Right atrium auricular region (tissue), 2 donors: ENCODE measurements at regions not wholly inside any gene's neighbourhood (a gene's known extent, or its start where the extent isn't known, plus 50 kb on each side); places are given as distances from the start of the nearest gene placed in this dataset.

ENCODE experiments used
- DNase-seq: peaks from one replicate; pipeline ENCODE4 v3.0.0-alpha.2; 2019; ENCODE audit warnings: low spot score
- H3K27ac ChIP-seq, 2 donors: fragments of 200-600 bp; sonication (generic); 1 replicate in 1 of 2; 2 replicates in 1 of 2; pipeline ENCODE4 v1.5.1; 2016 to 2019
- H3K27me3 ChIP-seq, 2 donors: fragments of 200-600 bp; sonication (generic); one replicate each; pipeline versions ENCODE4 v1.5.1 to v1.6.0; 2017 to 2019
- H3K36me3 ChIP-seq: fragments of 200-600 bp; sonication (generic); one replicate; pipeline ENCODE4 v1.5.1; 2016
- H3K4me1 ChIP-seq, 2 donors: fragments of 200-600 bp; sonication (generic); one replicate each; pipeline versions ENCODE4 v1.5.1 to v1.6.0; 2017 to 2019
- H3K4me3 ChIP-seq, 2 donors: fragments of 200-600 bp; sonication (generic); 1 replicate in 1 of 2; 2 replicates in 1 of 2; pipeline ENCODE4 v1.5.1; 2017 to 2019; ENCODE audit warnings: mild to moderate bottlenecking in 1 of 2, moderate library complexity in 1 of 2
- H3K9me3 ChIP-seq, 2 donors: fragments of 200-600 bp; sonication (generic); one replicate each; pipeline ENCODE4 v1.5.1; 2019
- CTCF ChIP-seq, 2 donors: fragments of 200-600 bp; sonication (generic); IDR thresholded peaks; one replicate each; pipeline ENCODE4 v1.5.1; 2019; ENCODE audit warnings: antibody characterized with exemption in 2 of 2

DNA sequence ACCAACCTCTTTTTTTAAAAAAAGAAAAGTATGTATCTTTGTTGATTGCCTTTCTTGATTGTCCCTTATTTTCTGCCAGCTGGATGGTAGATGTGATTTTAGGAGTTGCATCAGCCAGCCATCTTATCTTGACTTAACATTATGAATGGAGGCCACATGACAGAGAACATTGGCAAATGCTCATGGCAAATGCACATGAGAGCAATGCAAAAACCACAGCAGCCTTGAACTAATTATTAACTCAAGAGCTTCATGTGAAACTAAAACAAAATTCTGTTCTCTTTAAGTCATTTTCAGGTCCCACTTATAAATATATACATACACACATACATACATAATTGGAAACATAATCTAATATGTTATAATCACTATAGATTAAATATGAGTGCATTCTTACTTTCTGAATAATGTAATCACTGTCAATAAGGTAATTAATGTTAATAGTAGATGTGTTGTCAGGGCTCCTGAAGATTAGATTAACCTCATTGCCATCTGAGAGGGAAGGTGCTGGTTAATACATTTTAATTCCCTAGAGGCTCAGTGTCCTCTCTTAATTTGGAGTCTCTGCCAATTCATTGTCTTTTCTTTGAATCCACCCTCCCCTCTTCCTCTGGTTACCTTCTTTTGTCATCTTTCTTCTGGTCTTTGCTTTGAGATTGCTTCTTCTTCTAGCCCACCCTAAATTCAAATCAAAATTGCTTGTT is 962.2 kb downstream of the ADGRL2 start:
- no peak for DNase-seq
- H3K27me3 ChIP-seq, result no peaks in the 10 kb centered on the region
- no peak for TF ChIP-seq CTCF (IDR thresholded peaks at IDR 0.05)
- no peaks in the 10 kb centered on the region for H3K36me3 ChIP-seq
- H3K9me3 ChIP-seq, result no peaks in the 10 kb centered on the region
- no peak overlapping the region for H3K4me3 ChIP-seq
- no peak overlapping the region for H3K27ac ChIP-seq
- H3K4me1 ChIP-seq, result no peaks in the 10 kb centered on the region

DNA sequence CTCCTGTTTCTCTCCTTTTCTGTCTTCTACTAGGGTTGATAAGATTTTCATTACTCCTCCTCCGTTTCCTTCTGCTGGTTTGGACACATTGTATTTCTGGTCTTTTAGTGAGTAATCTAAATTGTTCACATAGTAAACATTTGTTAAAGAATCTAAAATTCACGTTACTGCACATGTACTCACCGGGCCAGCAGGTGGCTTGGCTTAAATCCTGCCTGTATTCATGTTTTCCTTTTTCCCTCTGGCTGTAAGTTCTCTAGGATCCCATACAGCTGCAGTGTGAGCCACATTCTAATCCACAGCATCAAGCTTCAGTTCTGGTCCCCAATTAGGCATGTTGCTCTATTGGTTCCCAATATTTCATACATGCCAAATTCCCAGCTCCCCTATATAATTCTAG is 958.3 kb downstream of the ADGRL2 start:
- DNase-seq, result no peak
- H3K27me3 ChIP-seq, result no peaks in the 10 kb centered on the region
- no peak for TF ChIP-seq CTCF (IDR thresholded peaks at IDR 0.05)

GRCh38 chr1:82755671-82756070 is 954.9 kb downstream of the ADGRL2 start:
- Histone ChIP-seq H3K36me3 (no peaks in the 10 kb centered on the region), H3K27me3 (no peaks in the 10 kb centered on the region), H3K4me1 (no peaks in the 10 kb centered on the region), H3K4me3 (no peak overlapping the region), H3K27ac (no peak overlapping the region), H3K9me3 (no peaks in the 10 kb centered on the region)
- no peak for TF ChIP-seq CTCF (IDR thresholded peaks at IDR 0.05)
- DNase-seq, result no peak

More for the DNA sequence above, 958.3 kb downstream of the ADGRL2 start:
- Histone ChIP-seq H3K9me3 (no peaks in the 10 kb centered on the region), H3K4me3 (no peak overlapping the region), H3K4me1 (no peaks in the 10 kb centered on the region), H3K36me3 (no peaks in the 10 kb centered on the region), H3K27ac (no peak overlapping the region)

GRCh38 chr1:82755191-82755590 is 954.5 kb downstream of the ADGRL2 start:
- no peaks in the 10 kb centered on the region for H3K27me3 ChIP-seq
- DNase-seq, result no peak
- H3K4me1 ChIP-seq, result no peaks in the 10 kb centered on the region
- no peak overlapping the region for H3K4me3 ChIP-seq
- no peaks in the 10 kb centered on the region for H3K9me3 ChIP-seq
- no peaks in the 10 kb centered on the region for H3K36me3 ChIP-seq
- H3K27ac ChIP-seq, result no peak overlapping the region
- no peak for TF ChIP-seq CTCF (IDR thresholded peaks at IDR 0.05)

DNA sequence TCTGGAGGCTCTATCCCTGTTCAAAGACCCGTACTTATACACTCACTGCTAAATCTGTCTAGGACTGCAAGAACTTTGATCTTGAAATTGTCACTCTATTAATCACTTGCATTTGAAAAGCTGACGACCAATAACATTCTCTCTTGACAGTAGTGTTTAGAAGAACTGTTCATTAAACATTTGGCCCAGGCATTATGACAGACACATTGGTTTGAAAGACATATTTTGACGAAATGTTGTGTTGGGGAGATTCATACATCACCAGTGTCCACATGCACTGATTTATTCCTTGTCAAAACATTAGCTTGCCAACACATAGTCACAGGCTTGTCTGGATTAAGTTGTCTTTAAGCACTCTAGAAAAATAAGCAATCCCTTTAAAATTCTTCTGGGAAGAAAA is 951.3 kb downstream of the ADGRL2 start:
- no peaks in the 10 kb centered on the region for H3K9me3 ChIP-seq
- H3K27me3 ChIP-seq, result no peaks in the 10 kb centered on the region
- no peak for DNase-seq
- H3K36me3 ChIP-seq, result no peaks in the 10 kb centered on the region
- H3K27ac ChIP-seq, result no peak overlapping the region
- no peak overlapping the region for H3K4me3 ChIP-seq
- no peak for TF ChIP-seq CTCF (IDR thresholded peaks at IDR 0.05)
- H3K4me1 ChIP-seq, result no peaks in the 10 kb centered on the region

- Histone ChIP-seq H3K27ac (no peak overlapping the region), H3K4me1 (no peaks in the 10 kb centered on the region), H3K9me3 (peaks cover 0 to 25% of the 10 kb centered on the region in 2 donors), H3K4me3 (no peak overlapping the region), H3K36me3 (no peaks in the 10 kb centered on the region), H3K27me3 (no peaks in the 10 kb centered on the region)
- TF ChIP-seq CTCF (IDR thresholded peaks at IDR 0.05), result no peak
- DNase-seq, result no peak
These were observed 932.9 kb downstream of the ADGRL2 start for GRCh38 chr1:82733645-82734044.
